Stimulated activated CD8-positive, alpha-beta memory T cell treated with anti-CD3 and anti-CD28 coated beads, Interleukin-15, amount 100 ng/mL, for 1 hour (primary cell): ENCODE measurements at regions not wholly inside any gene's neighbourhood (a gene's known extent, or its start where the extent isn't known, plus 50 kb on each side); places are given as distances from the start of the nearest gene placed in this dataset.

Source experiments
- DNase-seq: peaks from one replicate; pipeline ENCODE4 v3.0.0-alpha.2; 2020; ENCODE audit warnings: low read depth

DNA sequence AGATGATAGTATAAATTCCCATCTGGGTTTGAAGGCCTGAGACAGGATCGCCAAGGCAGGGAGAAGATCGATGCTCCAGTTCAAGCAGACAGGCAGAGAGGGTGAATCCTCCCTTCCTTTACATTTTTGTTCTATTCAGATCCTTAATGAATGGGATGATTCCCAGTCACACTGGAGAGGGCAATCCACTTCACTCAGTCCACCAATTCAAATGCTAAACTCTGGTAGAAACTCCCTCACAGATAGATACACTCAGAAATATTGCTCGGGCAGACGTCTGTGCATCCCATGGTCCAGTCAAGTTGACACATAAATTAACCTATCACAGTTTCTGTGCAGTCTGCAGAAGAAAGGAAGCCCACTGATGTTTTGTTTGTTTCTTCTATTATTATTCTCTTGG, 193.1 kb upstream of the ZNF462 start:
- no peak for DNase-seq

DNA sequence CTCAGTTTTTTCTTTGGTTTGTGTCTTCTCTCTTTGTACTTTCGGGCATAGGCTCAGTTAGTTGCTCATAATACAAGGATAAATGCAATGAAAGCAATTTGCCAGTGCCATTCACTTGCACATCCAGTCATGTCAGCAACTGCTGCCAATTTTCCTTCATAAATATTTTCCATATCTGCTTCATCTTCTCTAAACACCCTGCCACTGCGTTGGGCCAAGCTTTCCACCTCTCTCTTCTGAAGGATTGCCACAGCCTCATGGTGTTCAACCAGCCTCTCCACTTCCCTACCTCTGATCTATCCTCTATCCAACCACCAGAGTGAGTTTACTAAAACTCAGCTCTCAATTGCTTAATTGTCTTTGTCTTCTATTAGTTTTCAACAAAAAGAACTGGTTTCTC, 192.5 kb upstream of the ZNF462 start:
- DNase-seq, result no peak

DNA sequence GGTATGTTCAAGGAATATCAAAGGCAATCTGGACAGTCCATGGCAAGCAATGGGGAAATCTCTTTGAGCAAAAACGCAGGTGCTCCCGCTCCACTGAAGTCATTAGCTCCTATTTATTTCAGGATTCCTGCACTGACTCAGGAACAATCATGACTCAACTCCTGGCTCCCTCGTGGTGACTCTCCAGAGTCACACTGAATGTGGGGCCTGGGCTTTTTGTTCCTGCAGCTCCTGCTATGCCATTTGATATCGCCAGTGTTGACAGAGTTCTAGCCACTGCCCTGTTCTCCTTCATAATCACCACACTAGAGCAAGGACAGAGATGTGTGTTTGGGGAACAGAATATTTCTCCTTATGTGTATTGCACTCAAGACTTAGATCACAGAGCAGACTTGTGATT, 187.2 kb upstream of the ZNF462 start:
- no peak for DNase-seq

GRCh38 chr9:106677374-106677773, 185.6 kb upstream of the ZNF462 start:
- DNase-seq, result no peak

- DNase-seq, result no peak
These were observed 185.1 kb upstream of the ZNF462 start for GRCh38 chr9:106677830-106678229.

- DNase-seq, result no peak
These were observed 184.7 kb upstream of the ZNF462 start for GRCh38 chr9:106678273-106678672.

DNA sequence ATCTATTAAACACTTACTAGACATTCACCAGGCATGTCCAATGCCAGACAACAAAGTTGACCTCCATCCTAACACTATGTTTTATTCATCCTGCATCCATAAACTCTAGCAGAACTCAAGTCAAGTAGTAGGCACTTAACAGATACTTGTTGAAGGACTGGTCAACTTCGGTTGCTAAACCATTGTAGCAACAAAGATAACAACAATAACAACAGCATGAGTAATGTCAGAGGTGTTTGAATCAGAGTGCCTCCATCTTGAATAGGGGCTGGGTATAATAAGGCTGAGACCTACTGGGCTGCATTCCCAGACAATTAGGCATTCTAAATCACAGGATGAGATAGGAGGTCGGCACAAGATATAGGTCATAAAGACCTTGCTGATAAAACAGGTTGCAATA, 180.5 kb upstream of the ZNF462 start:
- DNase-seq, result no peak

DNA sequence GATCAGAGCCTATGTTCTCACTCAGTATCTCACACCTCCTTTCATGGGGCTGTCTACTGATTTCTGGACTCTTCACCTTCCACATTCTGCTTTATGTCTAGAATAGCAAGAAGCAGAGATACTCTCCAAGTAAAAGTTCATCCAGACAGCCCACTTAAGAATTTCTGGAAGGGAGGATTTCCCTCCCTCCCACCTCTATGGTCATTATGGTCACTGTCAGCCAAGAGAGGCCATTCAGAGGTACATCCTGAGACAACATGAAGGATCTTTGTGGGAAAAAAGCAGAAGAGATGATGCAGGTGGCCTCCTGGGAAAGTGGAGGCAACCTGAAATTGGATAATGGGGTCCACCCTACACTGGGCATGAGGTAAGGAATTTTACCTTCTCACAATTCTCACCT, 179.5 kb upstream of the ZNF462 start:
- DNase-seq, result no peak

DNA sequence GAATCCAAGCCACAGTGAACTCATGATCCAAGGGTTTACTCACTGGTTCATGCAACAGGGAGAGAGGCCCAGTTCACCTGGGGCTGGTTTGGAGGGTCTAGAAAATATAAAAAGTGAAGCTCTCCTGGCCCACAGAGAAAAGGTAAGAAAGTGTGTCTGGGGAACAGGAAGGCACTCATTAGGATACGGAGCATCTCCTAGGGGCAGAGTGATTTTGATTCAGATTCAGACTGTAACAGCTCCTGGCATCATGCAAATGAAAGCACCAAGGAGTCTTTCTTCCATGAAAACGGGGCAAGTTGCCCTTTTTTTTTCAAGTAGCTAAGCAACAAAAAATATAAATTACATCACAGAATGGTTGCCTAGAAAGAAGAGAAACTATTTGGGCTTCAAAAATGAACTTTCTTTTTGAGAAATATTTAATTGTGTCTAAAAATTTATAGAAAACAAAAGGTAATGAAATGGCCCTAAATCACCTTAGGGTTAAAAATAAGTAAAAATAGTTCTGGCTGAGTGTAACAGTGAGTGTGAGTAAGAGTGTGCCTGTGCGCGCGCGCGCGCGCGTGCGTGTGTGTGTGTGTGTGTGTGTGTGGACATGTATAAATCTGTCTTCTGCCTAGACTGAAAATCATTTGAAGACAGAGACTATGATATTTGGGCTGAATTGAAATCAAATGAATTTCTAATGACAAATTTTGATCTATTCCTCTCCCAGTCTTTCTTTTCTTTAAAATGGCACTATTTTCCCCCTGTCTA, 177.8 kb upstream of the ZNF462 start:
- no peak for DNase-seq

- DNase-seq, result no peak
These were observed 173.9 kb upstream of the ZNF462 start for GRCh38 chr9:106689089-106689488.

GRCh38 chr9:106691627-106692026, 171.3 kb upstream of the ZNF462 start:
- no peak for DNase-seq

DNA sequence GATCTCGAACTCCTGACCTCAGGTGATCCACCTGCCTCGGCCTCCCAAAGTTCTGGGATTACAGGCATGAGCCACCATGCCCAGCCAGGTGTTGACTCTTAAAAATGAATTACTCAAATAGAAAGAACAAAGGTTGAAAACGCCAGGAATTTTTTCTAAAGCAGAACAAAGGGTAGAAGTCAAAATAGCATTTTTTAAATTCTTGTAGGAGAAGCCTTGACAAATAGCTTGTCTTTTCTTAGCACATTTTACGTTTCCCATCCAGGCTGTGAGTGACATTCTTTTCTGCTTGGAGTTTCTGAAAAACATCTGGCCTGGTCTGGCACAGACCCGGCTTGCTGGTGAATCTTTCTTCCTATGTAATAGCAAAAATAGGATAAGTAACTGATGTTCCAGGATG, 169.4 kb upstream of the ZNF462 start:
- DNase-seq, result no peak

GRCh38 chr9:106696804-106697203, 166.2 kb upstream of the ZNF462 start:
- DNase-seq, result no peak

DNA sequence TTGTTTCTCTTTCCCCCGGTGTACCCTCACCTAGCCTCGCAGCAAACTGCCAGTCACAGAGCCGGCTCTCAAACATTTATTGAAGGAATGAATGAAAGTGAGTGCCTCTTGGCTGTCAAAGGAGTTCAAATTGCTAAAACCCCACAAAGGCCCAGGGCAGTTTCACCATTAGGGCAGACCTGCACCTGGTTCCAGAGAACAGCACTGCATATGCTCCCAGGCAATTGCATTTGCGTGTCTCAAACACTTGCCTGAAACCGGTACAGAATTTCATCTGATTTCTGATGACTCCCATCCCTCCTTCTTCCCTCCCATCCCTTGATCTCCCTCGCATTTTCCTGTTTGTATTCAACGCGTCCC, 165.6 kb upstream of the ZNF462 start:
- no peak for DNase-seq

- no peak for DNase-seq
These were observed 165.0 kb upstream of the ZNF462 start for GRCh38 chr9:106697750-106698502.

DNA sequence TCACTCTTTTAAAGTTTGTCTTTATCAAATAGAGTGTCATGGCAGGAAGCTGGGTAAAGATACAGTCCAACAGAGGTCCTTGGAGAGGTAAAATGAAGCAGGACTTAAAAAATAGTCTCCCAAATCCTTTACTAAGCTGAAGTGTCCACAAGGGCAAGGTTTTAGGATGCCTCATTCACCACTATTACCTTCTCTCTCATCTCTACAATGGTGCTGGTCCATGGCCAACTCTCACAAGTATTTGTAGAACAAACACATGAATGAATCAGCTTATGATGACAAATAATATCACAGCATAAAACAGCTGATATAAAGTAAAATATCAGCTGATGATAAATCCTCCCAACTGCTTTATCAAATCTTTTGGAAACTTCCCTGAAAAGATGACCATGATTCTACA, 162.3 kb upstream of the ZNF462 start:
- DNase-seq, result no peak

DNA sequence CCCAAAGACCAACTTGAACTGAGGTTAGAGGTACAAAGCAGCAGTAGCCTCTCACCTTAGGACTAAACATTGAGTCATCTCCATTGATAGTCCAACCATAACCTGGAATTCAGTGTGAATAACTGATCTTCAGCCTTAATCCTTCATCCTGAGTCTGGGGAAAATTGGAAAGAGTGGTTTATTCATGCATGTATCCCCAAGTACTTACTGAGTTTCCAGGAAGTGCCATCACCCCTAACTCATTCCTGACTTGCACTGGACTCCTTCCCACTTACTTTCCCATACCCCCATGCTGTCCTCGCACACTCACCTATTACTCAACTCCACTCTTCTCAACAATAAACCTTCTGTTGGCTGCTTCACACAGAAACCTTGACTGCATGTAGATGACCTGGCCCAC, 161.4 kb upstream of the ZNF462 start:
- no peak for DNase-seq

GRCh38 chr9:106704056-106704615, 158.8 kb upstream of the ZNF462 start:
- DNase-seq, result no peak

DNA sequence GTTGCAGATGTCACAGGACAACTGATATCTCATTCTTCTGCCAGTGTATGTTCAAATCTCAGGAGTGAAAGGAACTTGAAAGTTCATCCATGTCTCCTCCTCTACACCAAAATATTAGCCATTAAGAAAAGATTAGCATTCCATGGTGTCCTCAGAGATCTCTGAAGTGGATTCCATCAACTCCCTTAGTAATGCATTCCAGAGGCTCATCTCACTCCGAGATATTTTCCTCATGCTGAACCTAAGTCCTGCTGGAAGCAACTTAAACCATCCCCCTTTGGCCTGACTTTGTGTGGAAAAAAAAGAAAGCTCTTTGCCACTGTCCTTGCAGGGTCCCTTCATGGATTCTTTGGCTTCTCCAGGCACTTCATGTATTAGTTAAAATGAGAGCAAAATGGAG, 155.7 kb upstream of the ZNF462 start:
- no peak for DNase-seq

DNA sequence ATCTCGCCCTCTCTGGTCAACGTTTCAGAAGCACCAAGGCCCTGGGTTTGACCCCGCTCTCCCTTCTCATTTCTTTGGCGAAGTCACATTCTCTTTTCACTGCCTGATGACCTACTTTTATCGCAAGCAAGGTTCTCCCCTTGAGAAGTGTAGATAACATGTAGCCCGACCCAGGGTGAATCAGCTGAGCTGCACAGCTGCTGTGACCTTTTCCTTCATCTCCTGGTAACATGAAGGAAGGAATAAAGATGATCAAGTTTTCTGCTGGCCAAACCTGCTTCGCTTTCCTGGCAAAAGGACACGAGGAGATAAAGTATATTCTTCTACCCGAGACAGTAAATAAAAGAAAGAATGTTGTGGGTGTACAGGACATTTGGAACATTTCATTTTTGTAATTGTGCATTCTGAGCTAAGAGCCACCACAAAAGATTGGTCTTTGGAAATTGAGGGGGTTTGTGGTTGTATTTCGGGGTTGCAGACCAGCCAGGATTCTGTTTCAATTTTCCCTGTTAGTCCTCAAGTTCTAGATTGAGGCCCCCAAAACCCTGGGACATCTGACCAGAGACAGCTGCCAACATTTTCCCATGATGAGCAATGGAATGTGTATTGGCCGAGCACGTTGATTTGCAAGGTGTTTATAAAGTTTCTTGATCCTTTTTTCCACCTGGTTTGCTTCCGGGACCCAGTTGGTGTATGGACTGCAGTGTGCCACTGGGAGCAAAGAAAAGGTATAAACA, 155.1 kb upstream of the ZNF462 start:
- DNase-seq, result no peak

GRCh38 chr9:106708475-106709146, 154.4 kb upstream of the ZNF462 start:
- DNase-seq, result no peak

DNA sequence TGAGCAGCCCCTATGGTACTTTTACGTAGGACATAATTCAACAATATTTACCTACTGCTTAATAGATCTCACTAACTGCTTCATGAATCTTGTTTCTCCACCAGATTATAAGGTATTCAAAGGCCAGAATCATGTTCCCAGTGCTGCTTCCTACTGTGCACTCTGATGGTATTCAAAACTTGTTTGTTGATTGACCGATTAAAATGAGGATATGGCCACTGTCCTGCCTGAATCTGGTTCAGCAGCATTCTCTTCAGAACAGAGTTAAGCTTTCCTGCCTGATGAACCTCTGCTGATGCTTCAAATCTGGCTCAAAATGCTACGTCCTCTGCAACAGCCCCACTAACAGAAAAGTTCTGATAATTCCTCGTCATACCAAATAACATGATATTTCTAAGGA, 150.7 kb upstream of the ZNF462 start:
- no peak for DNase-seq
